Liver (tissue), 3 donors: ENCODE measurements at regions not wholly inside any gene's neighbourhood (a gene's known extent, or its start where the extent isn't known, plus 50 kb on each side); places are given as distances from the start of the nearest gene placed in this dataset.

ENCODE experiments used
- EGR1 ChIP-seq, 2 donors: IDR thresholded peaks; 2 replicates each; pipeline ENCODE4 v1.6.1; 2016 to 2018; ENCODE audit warnings: antibody characterized with exemption in 2 of 2, low read depth in 2 of 2
- FOXA1 ChIP-seq: IDR thresholded peaks from 2 replicates; pipeline ENCODE4 v1.6.1; 2016; ENCODE audit warnings: antibody characterized with exemption
- GABPA ChIP-seq, 2 donors: IDR thresholded peaks in 1 of 2; conservative IDR thresholded peaks in 1 of 2; 2 replicates each; pipeline ENCODE4 v1.6.1; 2016; ENCODE audit warnings: antibody characterized with exemption in 2 of 2, mild to moderate bottlenecking in 1 of 2, moderate library complexity in 1 of 2
- HNF4G ChIP-seq: IDR thresholded peaks from 2 replicates; pipeline ENCODE4 v1.6.1; 2016; ENCODE audit warnings: antibody characterized with exemption
- JUND ChIP-seq, 2 donors: IDR thresholded peaks; 2 replicates each; pipeline ENCODE4 v1.6.1; 2016; ENCODE audit warnings: antibody characterized with exemption in 2 of 2
- RAD21 ChIP-seq, 2 donors: IDR thresholded peaks; 2 replicates each; pipeline ENCODE4 v1.6.1; 2016; ENCODE audit warnings: antibody characterized with exemption in 2 of 2, mild to moderate bottlenecking in 2 of 2
- SP1 ChIP-seq: IDR thresholded peaks from 2 replicates; pipeline ENCODE4 v1.6.1; 2018; ENCODE audit warnings: antibody characterized with exemption, mild to moderate bottlenecking
- TAF1 ChIP-seq: conservative IDR thresholded peaks from 2 replicates; pipeline ENCODE4 v1.6.1; 2016; ENCODE audit warnings: antibody characterized with exemption, mild to moderate bottlenecking
- YY1 ChIP-seq: IDR thresholded peaks from 2 replicates; pipeline ENCODE4 v1.6.1; 2016; ENCODE audit warnings: antibody characterized with exemption, mild to moderate bottlenecking
- TF ChIP-seq, protein P1 (sequence below): fragments of 150-350 bp; IDR thresholded peaks from 2 replicates; pipeline ENCODE4 v1.5.1; 2017; ENCODE audit warnings: improper control_type of control experiment, low read depth, low read length; ENCODE audit not compliant: missing input control
- TF ChIP-seq, protein P2 (sequence below): IDR thresholded peaks from 2 replicates; pipeline ENCODE4 v1.6.1; 2016; ENCODE audit warnings: antibody characterized with exemption
- TF ChIP-seq, protein P3 (sequence below): IDR thresholded peaks from 2 replicates; pipeline ENCODE4 v1.6.1; 2016; ENCODE audit warnings: antibody characterized with exemption
- TF ChIP-seq, protein P4 (sequence below): IDR thresholded peaks from 2 replicates; pipeline ENCODE4 v1.6.1; 2016; ENCODE audit warnings: antibody characterized with exemption, mild to moderate bottlenecking
- TF ChIP-seq, protein P5 (sequence below): IDR thresholded peaks from 2 replicates; pipeline ENCODE4 v1.6.1; 2016; ENCODE audit warnings: antibody characterized with exemption
- donor health status: healthy.
- donor health status: healthy.

DNA sequence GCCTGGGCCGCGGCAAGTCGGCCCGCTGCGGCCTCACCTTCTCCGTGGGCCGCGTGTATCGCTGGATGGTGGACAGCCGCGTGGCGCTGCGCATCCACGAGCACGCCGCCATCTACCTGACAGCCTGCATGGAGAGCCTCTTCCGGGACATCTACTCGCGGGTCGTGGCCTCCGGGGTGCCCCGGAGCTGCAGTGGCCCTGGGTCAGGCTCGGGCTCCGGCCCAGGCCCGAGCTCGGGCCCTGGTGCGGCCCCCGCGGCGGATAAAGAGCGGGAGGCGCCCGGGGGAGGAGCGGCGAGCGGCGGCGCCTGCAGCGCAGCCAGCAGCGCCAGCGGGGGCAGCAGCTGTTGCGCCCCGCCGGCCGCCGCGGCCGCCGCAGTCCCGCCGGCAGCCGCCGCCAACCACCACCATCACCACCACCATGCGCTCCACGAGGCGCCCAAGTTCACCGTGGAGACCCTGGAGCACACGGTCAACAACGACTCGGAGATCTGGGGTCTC lies 226.2 kb upstream of the CRY1 start:
- no peak for TF ChIP-seq EGR1 (IDR thresholded peaks at IDR 0.05; ENCODE audit: low read depth in 2 of 2)
- no peak for TF ChIP-seq TAF1
- TF ChIP-seq, protein P1, sequence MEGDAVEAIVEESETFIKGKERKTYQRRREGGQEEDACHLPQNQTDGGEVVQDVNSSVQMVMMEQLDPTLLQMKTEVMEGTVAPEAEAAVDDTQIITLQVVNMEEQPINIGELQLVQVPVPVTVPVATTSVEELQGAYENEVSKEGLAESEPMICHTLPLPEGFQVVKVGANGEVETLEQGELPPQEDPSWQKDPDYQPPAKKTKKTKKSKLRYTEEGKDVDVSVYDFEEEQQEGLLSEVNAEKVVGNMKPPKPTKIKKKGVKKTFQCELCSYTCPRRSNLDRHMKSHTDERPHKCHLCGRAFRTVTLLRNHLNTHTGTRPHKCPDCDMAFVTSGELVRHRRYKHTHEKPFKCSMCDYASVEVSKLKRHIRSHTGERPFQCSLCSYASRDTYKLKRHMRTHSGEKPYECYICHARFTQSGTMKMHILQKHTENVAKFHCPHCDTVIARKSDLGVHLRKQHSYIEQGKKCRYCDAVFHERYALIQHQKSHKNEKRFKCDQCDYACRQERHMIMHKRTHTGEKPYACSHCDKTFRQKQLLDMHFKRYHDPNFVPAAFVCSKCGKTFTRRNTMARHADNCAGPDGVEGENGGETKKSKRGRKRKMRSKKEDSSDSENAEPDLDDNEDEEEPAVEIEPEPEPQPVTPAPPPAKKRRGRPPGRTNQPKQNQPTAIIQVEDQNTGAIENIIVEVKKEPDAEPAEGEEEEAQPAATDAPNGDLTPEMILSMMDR, result no peak
- TF ChIP-seq, protein P2, sequence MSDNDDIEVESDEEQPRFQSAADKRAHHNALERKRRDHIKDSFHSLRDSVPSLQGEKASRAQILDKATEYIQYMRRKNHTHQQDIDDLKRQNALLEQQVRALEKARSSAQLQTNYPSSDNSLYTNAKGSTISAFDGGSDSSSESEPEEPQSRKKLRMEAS, result no peak
- no peak for TF ChIP-seq RAD21 (IDR thresholded peaks at IDR 0.05)
- TF ChIP-seq JUND (IDR thresholded peaks at IDR 0.05), result no peak
- no peak for TF ChIP-seq SP1
- TF ChIP-seq, protein P3, sequence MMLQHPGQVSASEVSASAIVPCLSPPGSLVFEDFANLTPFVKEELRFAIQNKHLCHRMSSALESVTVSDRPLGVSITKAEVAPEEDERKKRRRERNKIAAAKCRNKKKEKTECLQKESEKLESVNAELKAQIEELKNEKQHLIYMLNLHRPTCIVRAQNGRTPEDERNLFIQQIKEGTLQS, result no peak
- no peak for TF ChIP-seq GABPA (IDR thresholded peaks at IDR 0.05 in 1 of 2, conservative IDR thresholded peaks at IDR 0.05 in 1 of 2)
- TF ChIP-seq, protein P4, sequence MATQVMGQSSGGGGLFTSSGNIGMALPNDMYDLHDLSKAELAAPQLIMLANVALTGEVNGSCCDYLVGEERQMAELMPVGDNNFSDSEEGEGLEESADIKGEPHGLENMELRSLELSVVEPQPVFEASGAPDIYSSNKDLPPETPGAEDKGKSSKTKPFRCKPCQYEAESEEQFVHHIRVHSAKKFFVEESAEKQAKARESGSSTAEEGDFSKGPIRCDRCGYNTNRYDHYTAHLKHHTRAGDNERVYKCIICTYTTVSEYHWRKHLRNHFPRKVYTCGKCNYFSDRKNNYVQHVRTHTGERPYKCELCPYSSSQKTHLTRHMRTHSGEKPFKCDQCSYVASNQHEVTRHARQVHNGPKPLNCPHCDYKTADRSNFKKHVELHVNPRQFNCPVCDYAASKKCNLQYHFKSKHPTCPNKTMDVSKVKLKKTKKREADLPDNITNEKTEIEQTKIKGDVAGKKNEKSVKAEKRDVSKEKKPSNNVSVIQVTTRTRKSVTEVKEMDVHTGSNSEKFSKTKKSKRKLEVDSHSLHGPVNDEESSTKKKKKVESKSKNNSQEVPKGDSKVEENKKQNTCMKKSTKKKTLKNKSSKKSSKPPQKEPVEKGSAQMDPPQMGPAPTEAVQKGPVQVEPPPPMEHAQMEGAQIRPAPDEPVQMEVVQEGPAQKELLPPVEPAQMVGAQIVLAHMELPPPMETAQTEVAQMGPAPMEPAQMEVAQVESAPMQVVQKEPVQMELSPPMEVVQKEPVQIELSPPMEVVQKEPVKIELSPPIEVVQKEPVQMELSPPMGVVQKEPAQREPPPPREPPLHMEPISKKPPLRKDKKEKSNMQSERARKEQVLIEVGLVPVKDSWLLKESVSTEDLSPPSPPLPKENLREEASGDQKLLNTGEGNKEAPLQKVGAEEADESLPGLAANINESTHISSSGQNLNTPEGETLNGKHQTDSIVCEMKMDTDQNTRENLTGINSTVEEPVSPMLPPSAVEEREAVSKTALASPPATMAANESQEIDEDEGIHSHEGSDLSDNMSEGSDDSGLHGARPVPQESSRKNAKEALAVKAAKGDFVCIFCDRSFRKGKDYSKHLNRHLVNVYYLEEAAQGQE, result no peak
- no peak for TF ChIP-seq FOXA1
- TF ChIP-seq, protein P5, sequence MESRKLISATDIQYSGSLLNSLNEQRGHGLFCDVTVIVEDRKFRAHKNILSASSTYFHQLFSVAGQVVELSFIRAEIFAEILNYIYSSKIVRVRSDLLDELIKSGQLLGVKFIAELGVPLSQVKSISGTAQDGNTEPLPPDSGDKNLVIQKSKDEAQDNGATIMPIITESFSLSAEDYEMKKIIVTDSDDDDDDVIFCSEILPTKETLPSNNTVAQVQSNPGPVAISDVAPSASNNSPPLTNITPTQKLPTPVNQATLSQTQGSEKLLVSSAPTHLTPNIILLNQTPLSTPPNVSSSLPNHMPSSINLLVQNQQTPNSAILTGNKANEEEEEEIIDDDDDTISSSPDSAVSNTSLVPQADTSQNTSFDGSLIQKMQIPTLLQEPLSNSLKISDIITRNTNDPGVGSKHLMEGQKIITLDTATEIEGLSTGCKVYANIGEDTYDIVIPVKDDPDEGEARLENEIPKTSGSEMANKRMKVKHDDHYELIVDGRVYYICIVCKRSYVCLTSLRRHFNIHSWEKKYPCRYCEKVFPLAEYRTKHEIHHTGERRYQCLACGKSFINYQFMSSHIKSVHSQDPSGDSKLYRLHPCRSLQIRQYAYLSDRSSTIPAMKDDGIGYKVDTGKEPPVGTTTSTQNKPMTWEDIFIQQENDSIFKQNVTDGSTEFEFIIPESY, result no peak
- no peak for TF ChIP-seq YY1
- TF ChIP-seq HNF4G, result no peak
